Sigmoid colon (tissue), 3 donors: ENCODE measurements at regions not wholly inside any gene's neighbourhood (a gene's known extent, or its start where the extent isn't known, plus 50 kb on each side); places are given as distances from the start of the nearest gene placed in this dataset.

Experiments
- POLR2A ChIP-seq, 2 donors: fragments of 450-650 bp; IDR thresholded peaks; one replicate each; pipeline ENCODE4 v1.6.1; 2016; ENCODE audit warnings: antibody characterized with exemption in 2 of 2, mild to moderate bottlenecking in 2 of 2, moderate library complexity in 2 of 2
- TF ChIP-seq, protein P1 (sequence below), 4 experiments: fragments of 450-650 bp in 3 of 4; fragments of 200-600 bp in 1 of 4; IDR thresholded peaks; one replicate each; pipeline ENCODE4 v1.5.1; 2016 to 2019; ENCODE audit warnings: antibody characterized with exemption in 4 of 4, mild to moderate bottlenecking in 3 of 4, moderate library complexity in 2 of 4

DNA sequence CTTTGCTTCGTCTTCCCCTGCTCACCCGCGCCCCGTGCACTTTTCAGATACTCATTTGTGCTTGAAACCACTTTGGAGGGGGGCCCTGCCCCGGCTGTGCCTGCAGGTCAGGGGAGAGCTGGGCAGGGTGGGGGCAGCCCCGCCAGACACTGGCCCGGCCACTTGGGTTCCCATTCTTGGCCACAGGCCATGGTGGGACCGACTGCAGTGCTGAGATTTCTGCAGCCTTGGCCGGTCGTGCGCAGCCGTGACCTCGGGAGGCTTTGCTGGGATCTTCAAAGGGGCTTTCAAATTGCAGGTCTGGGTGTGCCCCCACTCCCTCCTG, 54.5 kb upstream of the TTC34 start:
- TF ChIP-seq, protein P1, sequence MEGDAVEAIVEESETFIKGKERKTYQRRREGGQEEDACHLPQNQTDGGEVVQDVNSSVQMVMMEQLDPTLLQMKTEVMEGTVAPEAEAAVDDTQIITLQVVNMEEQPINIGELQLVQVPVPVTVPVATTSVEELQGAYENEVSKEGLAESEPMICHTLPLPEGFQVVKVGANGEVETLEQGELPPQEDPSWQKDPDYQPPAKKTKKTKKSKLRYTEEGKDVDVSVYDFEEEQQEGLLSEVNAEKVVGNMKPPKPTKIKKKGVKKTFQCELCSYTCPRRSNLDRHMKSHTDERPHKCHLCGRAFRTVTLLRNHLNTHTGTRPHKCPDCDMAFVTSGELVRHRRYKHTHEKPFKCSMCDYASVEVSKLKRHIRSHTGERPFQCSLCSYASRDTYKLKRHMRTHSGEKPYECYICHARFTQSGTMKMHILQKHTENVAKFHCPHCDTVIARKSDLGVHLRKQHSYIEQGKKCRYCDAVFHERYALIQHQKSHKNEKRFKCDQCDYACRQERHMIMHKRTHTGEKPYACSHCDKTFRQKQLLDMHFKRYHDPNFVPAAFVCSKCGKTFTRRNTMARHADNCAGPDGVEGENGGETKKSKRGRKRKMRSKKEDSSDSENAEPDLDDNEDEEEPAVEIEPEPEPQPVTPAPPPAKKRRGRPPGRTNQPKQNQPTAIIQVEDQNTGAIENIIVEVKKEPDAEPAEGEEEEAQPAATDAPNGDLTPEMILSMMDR (IDR thresholded peaks at IDR 0.05): no peak
- TF ChIP-seq POLR2A (IDR thresholded peaks at IDR 0.05): no peak
